Neuronal stem cell (in vitro differentiated cells): ENCODE measurements at regions not wholly inside any gene's neighbourhood (a gene's known extent, or its start where the extent isn't known, plus 50 kb on each side); places are given as distances from the start of the nearest gene placed in this dataset.

Experiments
- DNase-seq: peaks from one replicate; pipeline ENCODE4 v3.0.0-alpha.2; 2013; ENCODE audit warnings: low spot score
- H2AFZ ChIP-seq: one replicate; pipeline ENCODE4 v1.6.1; 2013; ENCODE audit warnings: mild to moderate bottlenecking, low read length, inconsistent platforms
- H2AK5ac ChIP-seq: 2 replicates; pipeline ENCODE4 v1.6.1; 2013; ENCODE audit warnings: low read depth, mild to moderate bottlenecking, inconsistent platforms, low read length, moderate library complexity, mixed read lengths
- H2BK120ac ChIP-seq: 2 replicates; pipeline ENCODE4 v1.6.1; 2013; ENCODE audit warnings: low read depth, mild to moderate bottlenecking, inconsistent platforms, low read length, moderate library complexity, mixed read lengths
- H2BK12ac ChIP-seq: one replicate; pipeline ENCODE4 v1.6.1; 2013; ENCODE audit warnings: low read length, inconsistent platforms
- H2BK15ac ChIP-seq: 2 replicates; pipeline ENCODE4 v1.6.1; 2013; ENCODE audit warnings: mild to moderate bottlenecking, low read length, inconsistent platforms, mixed read lengths
- H2BK5ac ChIP-seq: one replicate; pipeline ENCODE4 v1.6.1; 2013; ENCODE audit warnings: inconsistent platforms, mild to moderate bottlenecking, low read length, moderate library complexity
- H3K14ac ChIP-seq: one replicate; pipeline ENCODE4 v1.6.1; 2013; ENCODE audit warnings: low read length, inconsistent platforms
- H3K18ac ChIP-seq: 2 replicates; pipeline ENCODE4 v1.6.1; 2013; ENCODE audit warnings: low read length, inconsistent platforms
- H3K23ac ChIP-seq: 2 replicates; pipeline ENCODE4 v1.6.1; 2013; ENCODE audit warnings: low read depth, mild to moderate bottlenecking, mixed read lengths, low read length, inconsistent platforms; ENCODE audit not compliant: poor library complexity
- H3K27ac ChIP-seq: replicated peaks from 3 replicates; pipeline ENCODE4 v1.5.1; 2013; ENCODE audit warnings: low read length, inconsistent platforms
- H3K27me3 ChIP-seq, 3 experiments: 2 replicates each; pipeline ENCODE4 v1.6.1; 2013; ENCODE audit warnings: low read length in 3 of 3, mild to moderate bottlenecking in 2 of 3, inconsistent platforms in 1 of 3, low read depth in 1 of 3, mixed read lengths in 1 of 3, moderate library complexity in 1 of 3; ENCODE audit not compliant: control insufficient read depth in 3 of 3, insufficient read depth in 3 of 3
- H3K36me3 ChIP-seq, 2 donors: replicated peaks in 1 of 2; 2 replicates each; pipeline ENCODE4 v1.6.1; 2013; ENCODE audit warnings: low read length in 2 of 2; ENCODE audit not compliant: control insufficient read depth in 2 of 2, insufficient read depth in 2 of 2
- H3K4ac ChIP-seq: 2 replicates; pipeline ENCODE4 v1.6.1; 2013; ENCODE audit warnings: inconsistent platforms, mild to moderate bottlenecking, low read length, moderate library complexity
- H3K4me1 ChIP-seq, 2 donors: 1 replicate in 1 of 2; 2 replicates in 1 of 2; pipeline ENCODE4 v1.6.1; 2013; ENCODE audit warnings: low read length in 2 of 2, low read depth in 1 of 2; ENCODE audit not compliant: control insufficient read depth in 2 of 2, insufficient read depth in 1 of 2
- H3K4me2 ChIP-seq: one replicate; pipeline ENCODE4 v1.6.1; 2013; ENCODE audit warnings: mild to moderate bottlenecking, low read length, inconsistent platforms; ENCODE audit not compliant: insufficient read depth, poor library complexity, severe bottlenecking
- H3K4me3 ChIP-seq, 2 donors: 2 replicates each; pipeline ENCODE4 v1.5.1; 2013; ENCODE audit warnings: low read length in 2 of 2, mild to moderate bottlenecking in 2 of 2, inconsistent platforms in 1 of 2, moderate library complexity in 1 of 2
- H3K79me1 ChIP-seq: one replicate; pipeline ENCODE4 v1.6.1; 2013; ENCODE audit warnings: low read depth, mild to moderate bottlenecking, inconsistent platforms, low read length, moderate library complexity
- H3K9ac ChIP-seq: one replicate; pipeline ENCODE4 v1.6.1; 2013; ENCODE audit warnings: mild to moderate bottlenecking, low read depth, low read length, inconsistent platforms; ENCODE audit not compliant: poor library complexity
- H3K9me3 ChIP-seq, 2 donors: replicated peaks in 1 of 2; 2 replicates each; pipeline versions ENCODE3 to v1.6.1; 2013; ENCODE audit warnings: low read length in 2 of 2, mild to moderate bottlenecking in 2 of 2, inconsistent platforms in 1 of 2, low read depth in 1 of 2, mixed read lengths in 1 of 2, moderate library complexity in 1 of 2; ENCODE audit not compliant: control insufficient read depth in 2 of 2, insufficient read depth in 1 of 2
- H4K8ac ChIP-seq: one replicate; pipeline ENCODE4 v1.6.1; 2013; ENCODE audit warnings: low read depth, mild to moderate bottlenecking, inconsistent platforms, low read length, moderate library complexity
- H4K91ac ChIP-seq: one replicate; pipeline ENCODE4 v1.6.1; 2013; ENCODE audit warnings: low read length, low read depth, mild to moderate bottlenecking, inconsistent platforms; ENCODE audit not compliant: poor library complexity
- WGBS, 2 donors: extraction: QIAGEN DNeasy Blood & Tissue Kit; methylation state at CpG; one replicate each; pipeline ENCODE4 v1.1.7; 2013; ENCODE audit warnings: missing lambda C conversion rate in 2 of 2, mixed read lengths in 1 of 2; ENCODE audit not compliant: insufficient read length in 2 of 2, insufficient replicate concordance in 1 of 2; ENCODE audit errors: extremely low coverage in 2 of 2; 5-methylcytosine and 5-hydroxymethylcytosine counted together

- Histone ChIP-seq H3K9me3 (peaks cover 2 to 8% of the 10 kb centered on the region in 2 donors), H2BK120ac (no peak overlapping the region), H3K14ac (no peak overlapping the region), H3K18ac (no peak overlapping the region), H2AFZ (no peak overlapping the region), H3K36me3 (no peaks in the 10 kb centered on the region), H3K4ac (no peak overlapping the region), H2BK12ac (no peak overlapping the region), H3K9ac (no peak overlapping the region), H3K27ac (no peak overlapping the region), H2AK5ac (no peak overlapping the region), H3K4me2 (no peak overlapping the region), H4K8ac (no peak overlapping the region), H3K79me1 (no peaks in the 10 kb centered on the region), H3K4me1 (no peaks in the 10 kb centered on the region), H3K23ac (no peak overlapping the region), H3K27me3 (no peaks in the 10 kb centered on the region), H2BK15ac (no peak overlapping the region), H2BK5ac (no peak overlapping the region), H3K4me3 (no peak overlapping the region), H4K91ac (no peak overlapping the region)
- no peak for DNase-seq
Observed at GRCh38 chr4:125780164-125780563, 465.4 kb downstream of the FAT4 start.

- Histone ChIP-seq H3K18ac (no peak overlapping the region), H4K91ac (no peak overlapping the region), H2BK15ac (no peak overlapping the region), H3K14ac (no peak overlapping the region), H2BK120ac (no peak overlapping the region), H3K79me1 (no peaks in the 10 kb centered on the region), H2BK12ac (no peak overlapping the region), H4K8ac (no peak overlapping the region), H2AFZ (no peak overlapping the region), H3K9ac (no peak overlapping the region), H2BK5ac (no peak overlapping the region), H3K27me3 (no peaks in the 10 kb centered on the region), H3K4me2 (no peak overlapping the region), H3K4me1 (no peaks in the 10 kb centered on the region), H3K9me3 (peaks cover 2 to 8% of the 10 kb centered on the region in 2 donors), H3K27ac (no peak overlapping the region), H2AK5ac (no peak overlapping the region), H3K36me3 (no peaks in the 10 kb centered on the region), H3K23ac (no peak overlapping the region), H3K4me3 (no peak overlapping the region), H3K4ac (no peak overlapping the region)
- WGBS, 2 donors: no CpG with 5 or more reads among the region's 3 CpGs
- DNase-seq: no peak
Observed at GRCh38 chr4:125780747-125781146, 466.0 kb downstream of the FAT4 start.

GRCh38 chr4:125781651-125782050, 466.9 kb downstream of the FAT4 start:
- Histone ChIP-seq H3K14ac (no peak overlapping the region), H4K91ac (no peak overlapping the region), H3K9me3 (peaks cover under 1 to 2% of the 10 kb centered on the region in 2 donors), H2BK12ac (no peak overlapping the region), H3K4ac (no peak overlapping the region), H3K9ac (no peak overlapping the region), H3K27me3 (no peaks in the 10 kb centered on the region), H2AFZ (no peak overlapping the region), H2BK15ac (no peak overlapping the region), H3K4me3 (no peak overlapping the region), H2BK5ac (no peak overlapping the region), H3K4me2 (no peak overlapping the region), H4K8ac (no peak overlapping the region), H3K18ac (no peak overlapping the region), H2AK5ac (no peak overlapping the region), H3K4me1 (no peaks in the 10 kb centered on the region), H3K23ac (no peak overlapping the region), H2BK120ac (no peak overlapping the region), H3K27ac (no peak overlapping the region), H3K79me1 (no peaks in the 10 kb centered on the region), H3K36me3 (no peaks in the 10 kb centered on the region)
- no CpG with 5 or more reads among the region's 4 CpGs for WGBS, 2 donors
- no peak for DNase-seq

- H2AFZ ChIP-seq: no peak overlapping the region
- H3K18ac ChIP-seq: no peak overlapping the region
- no peak overlapping the region for H2BK120ac ChIP-seq
- no peak overlapping the region for H2BK5ac ChIP-seq
- no peak overlapping the region for H4K8ac ChIP-seq
- no peak overlapping the region for H3K4me2 ChIP-seq
- H2BK15ac ChIP-seq: no peak overlapping the region
- H3K9me3 ChIP-seq: no peaks in the 10 kb centered on the region
- H3K9ac ChIP-seq: no peak overlapping the region
- no peak overlapping the region for H3K4ac ChIP-seq
- H3K79me1 ChIP-seq: no peaks in the 10 kb centered on the region
- no peak for DNase-seq
- H3K14ac ChIP-seq: no peak overlapping the region
- H3K4me1 ChIP-seq: no peaks in the 10 kb centered on the region
- H4K91ac ChIP-seq: no peak overlapping the region
- H3K36me3 ChIP-seq: no peaks in the 10 kb centered on the region
- no peak overlapping the region for H3K4me3 ChIP-seq
- no peak overlapping the region for H2AK5ac ChIP-seq
- no peak overlapping the region for H2BK12ac ChIP-seq
- H3K27me3 ChIP-seq: no peaks in the 10 kb centered on the region
- no peak overlapping the region for H3K23ac ChIP-seq
- no peak overlapping the region for H3K27ac ChIP-seq
Observed at GRCh38 chr4:125784741-125785140, 470.0 kb downstream of the FAT4 start.
